Motor neuron (in vitro differentiated cells): ENCODE measurements at regions not wholly inside any gene's neighbourhood (a gene's known extent, or its start where the extent isn't known, plus 50 kb on each side); places are given as distances from the start of the nearest gene placed in this dataset.

ENCODE experiments used
- ATAC-seq, 8 experiments: fragments of 200-7000 bp; cut with Tn5 transposase; replicated peaks in 6 of 8; 2 replicates each; pipeline ENCODE4 v1.8.0; 2021; ENCODE audit warnings: mild to moderate bottlenecking in 8 of 8, moderate library complexity in 8 of 8
- H3K27ac ChIP-seq, 2 donors: fragments of 250-450 bp; sonication (Bioruptor Pico); 2 replicates each; pipeline ENCODE4 v1.9.0; 2021; ENCODE audit warnings: antibody characterized with exemption in 2 of 2, mild to moderate bottlenecking in 2 of 2, moderate library complexity in 1 of 2
- H3K4me1 ChIP-seq, 2 donors: fragments of 250-450 bp; sonication (Bioruptor Pico); replicated peaks in 1 of 2; 2 replicates each; pipeline ENCODE4 v1.6.1; 2021; ENCODE audit warnings: antibody characterized with exemption in 2 of 2, mild to moderate bottlenecking in 2 of 2, moderate library complexity in 1 of 2
- H3K4me3 ChIP-seq, 5 donors: fragments of 250-450 bp; sonication (Bioruptor Pico); 2 replicates each; pipeline ENCODE4 v1.9.0; 2021; ENCODE audit warnings: antibody characterized with exemption in 5 of 5, mild to moderate bottlenecking in 5 of 5, moderate library complexity in 4 of 5
- WGBS, 10 experiments: fragments of 450-650 bp; shearing (Covaris generic); methylation state at CpG; one replicate each; pipeline ENCODE4 v1.0.0; 2022; 5-methylcytosine and 5-hydroxymethylcytosine counted together
- in situ Hi-C, 9 experiments: fragments of 400-800 bp; cut with MboI; loops; one replicate each; pipeline ENCODE4 v1.15.0; 2021; ENCODE audit warnings: low sequenced_read_pairs in 9 of 9, low pct_unique_long_range_greater_than_20kb in 2 of 9; ENCODE audit not compliant: unreplicated experiment in 9 of 9

DNA sequence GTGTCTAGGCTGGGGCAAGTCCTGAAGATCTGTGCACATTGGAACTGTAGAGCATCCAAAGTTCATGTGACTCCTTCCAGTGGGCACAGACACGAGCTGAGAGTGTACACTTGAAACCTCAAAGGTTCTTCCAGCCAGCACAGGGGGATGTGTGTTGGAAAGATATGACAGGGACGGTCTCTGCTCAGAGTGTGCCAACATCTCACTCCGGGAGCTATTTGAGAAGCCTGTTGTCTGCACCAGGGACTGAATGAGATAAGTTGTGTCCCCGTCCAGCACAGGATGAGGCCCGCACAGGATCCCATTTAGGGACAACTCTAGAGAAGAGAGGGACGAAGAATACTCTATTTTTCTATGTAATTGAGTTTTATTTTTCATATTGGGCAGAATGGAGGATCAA is 136.3 kb downstream of the SNAPC1 start:
- ATAC-seq, result no peak
- Histone ChIP-seq H3K27ac (no peak overlapping the region), H3K4me1 (peaks cover 4 to 6% of the 10 kb centered on the region in 2 donors), H3K4me3 (no peak overlapping the region)
- in situ Hi-C loops, result loop anchor here in 4 of 9 experiments (10.0 to 25.0 kb wide), 3 partner anchors 214 to 239 kb away; no protein-coding TSS in a partner anchor
- WGBS, 10 experiments, result 5 to 94% (median 62%) methylated on average over 1 to 6 of the region's 6 CpGs

- Histone ChIP-seq H3K4me3 (no peak overlapping the region), H3K27ac (no peak overlapping the region), H3K4me1 (peaks cover 4 to 6% of the 10 kb centered on the region in 2 donors)
- in situ Hi-C loops, result loop anchor here in 4 of 9 experiments (10.0 to 25.0 kb wide), 3 partner anchors 213 to 238 kb away; no protein-coding TSS in a partner anchor
- WGBS, 10 experiments, result 24 to 80% (median 70%) methylated on average over 1 to 4 of the region's 4 CpGs; no CpG with 5 or more reads in 1 of the 10 experiments
- peak in 3 of 8 experiments; percentile 47 to 55 (median 49) for ATAC-seq
These were observed 137.3 kb downstream of the SNAPC1 start for GRCh38 chr14:61899497-61899896.

DNA sequence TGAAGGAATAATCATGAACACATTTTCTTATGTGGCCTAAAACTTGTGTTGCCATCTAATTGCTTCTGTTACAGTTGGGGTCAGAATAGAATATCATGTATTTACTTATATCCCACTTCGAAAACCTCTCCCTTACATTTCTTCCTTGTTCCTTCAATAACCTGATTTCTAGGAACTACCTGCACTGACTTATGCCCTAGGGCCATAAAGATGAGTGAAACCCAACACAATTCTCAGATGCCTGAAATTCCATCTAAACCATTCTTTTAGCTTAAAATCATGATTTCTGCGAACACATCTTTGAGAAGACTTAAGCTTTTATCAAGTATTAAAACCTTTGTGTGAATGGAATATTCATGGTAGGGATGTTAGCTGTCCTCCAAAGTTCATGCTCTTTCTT is 142.7 kb downstream of the SNAPC1 start:
- no peak for ATAC-seq
- in situ Hi-C loops, result loop anchor here in 1 of 9 experiments (25.0 kb wide), 1 partner anchor 232 kb away; no protein-coding TSS in a partner anchor
- WGBS, 10 experiments, result 33 to 100% (median 63%) methylated on average over 1 to 2 of the region's 2 CpGs; no CpG with 5 or more reads in 1 of the 10 experiments
- Histone ChIP-seq H3K4me1 (no peaks in the 10 kb centered on the region), H3K27ac (no peak overlapping the region), H3K4me3 (no peak overlapping the region)

GRCh38 chr14:61911574-61911973 is 149.4 kb downstream of the SNAPC1 start:
- Histone ChIP-seq H3K27ac (no peak overlapping the region), H3K4me3 (no peak overlapping the region), H3K4me1 (peaks cover 0 to 5% of the 10 kb centered on the region in 2 donors)
- in situ Hi-C loops, result loop anchor here in 1 of 9 experiments (25.0 kb wide), 1 partner anchor 226 kb away; no protein-coding TSS in a partner anchor
- 17 to 92% (median 32%) methylated on average over 1 to 4 of the region's 4 CpGs; no CpG with 5 or more reads in 1 of the 10 experiments for WGBS, 10 experiments
- no peak for ATAC-seq

DNA sequence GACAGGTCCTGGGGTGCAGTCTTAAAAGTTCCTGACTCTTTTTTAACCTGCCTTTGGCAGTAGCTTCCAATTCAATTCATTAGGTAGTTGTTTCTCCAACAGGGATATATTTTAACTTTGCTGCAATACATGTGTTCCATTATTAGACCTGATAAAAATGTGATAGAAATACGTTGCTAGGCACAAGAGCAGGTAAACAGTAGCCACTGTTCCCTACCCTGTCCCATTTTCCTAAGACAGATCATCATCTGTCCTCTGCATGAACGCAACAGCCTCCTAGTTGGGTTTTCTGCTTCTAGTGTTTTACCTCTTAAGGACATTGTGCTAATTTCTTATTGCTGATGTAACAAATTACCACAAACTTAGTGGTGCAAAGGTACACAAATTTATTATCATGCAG is 156.8 kb downstream of the SNAPC1 start:
- no peak for ATAC-seq
- Histone ChIP-seq H3K4me1 (no peaks in the 10 kb centered on the region), H3K27ac (no peak overlapping the region), H3K4me3 (no peak overlapping the region)
- in situ Hi-C loops, result loop anchor here in 1 of 9 experiments (25.0 kb wide), 1 partner anchor 218 kb away; no protein-coding TSS in a partner anchor
- WGBS, 10 experiments, result 0 to 74% (median 50%) methylated on average over 1 to 2 of the region's 2 CpGs; no CpG with 5 or more reads in 3 of the 10 experiments

DNA sequence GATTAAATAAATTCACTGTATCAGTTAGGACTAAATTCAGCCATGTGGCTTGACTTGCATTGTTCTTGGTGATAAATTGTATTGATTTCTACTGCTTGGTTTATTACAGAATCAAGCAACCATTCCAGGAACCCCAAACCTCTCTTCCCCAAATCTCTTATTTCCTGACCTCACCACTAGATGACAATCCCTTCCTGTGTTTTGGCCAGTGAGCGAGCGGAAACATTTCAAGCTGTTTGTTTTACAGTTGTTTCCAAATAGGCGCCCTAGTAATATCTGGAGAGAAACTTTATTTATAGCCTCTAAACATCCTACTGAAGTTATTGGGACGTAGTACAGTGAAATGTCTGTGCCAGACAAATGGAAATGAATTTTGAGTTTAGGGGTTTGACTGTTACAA is 161.1 kb downstream of the SNAPC1 start:
- peaks cover 0 to 21% of the 10 kb centered on the region in 2 donors for H3K4me1 ChIP-seq
- H3K27ac ChIP-seq, result no peak overlapping the region
- H3K4me3 ChIP-seq, result no peak overlapping the region
- no peak for ATAC-seq
- in situ Hi-C loops, result loop anchor here in 1 of 9 experiments (25.0 kb wide), 1 partner anchor 214 kb away; no protein-coding TSS in a partner anchor
- WGBS, 10 experiments, result 0 to 100% (median 54%) methylated on average over 1 to 4 of the region's 4 CpGs; no CpG with 5 or more reads in 1 of the 10 experiments

- peaks cover 0 to 29% of the 10 kb centered on the region in 2 donors for H3K4me1 ChIP-seq
- H3K4me3 ChIP-seq, result no peak overlapping the region
- in situ Hi-C loops, result no loop called here
- ATAC-seq, result peak in 1 of 8 experiments; percentile 22
- WGBS, 10 experiments, result 14 to 100% (median 50%) methylated on average over 1 to 5 of the region's 5 CpGs; no CpG with 5 or more reads in 1 of the 10 experiments
- H3K27ac ChIP-seq, result no peak overlapping the region
These were observed 162.8 kb downstream of the SNAPC1 start for GRCh38 chr14:61925043-61925442.

DNA sequence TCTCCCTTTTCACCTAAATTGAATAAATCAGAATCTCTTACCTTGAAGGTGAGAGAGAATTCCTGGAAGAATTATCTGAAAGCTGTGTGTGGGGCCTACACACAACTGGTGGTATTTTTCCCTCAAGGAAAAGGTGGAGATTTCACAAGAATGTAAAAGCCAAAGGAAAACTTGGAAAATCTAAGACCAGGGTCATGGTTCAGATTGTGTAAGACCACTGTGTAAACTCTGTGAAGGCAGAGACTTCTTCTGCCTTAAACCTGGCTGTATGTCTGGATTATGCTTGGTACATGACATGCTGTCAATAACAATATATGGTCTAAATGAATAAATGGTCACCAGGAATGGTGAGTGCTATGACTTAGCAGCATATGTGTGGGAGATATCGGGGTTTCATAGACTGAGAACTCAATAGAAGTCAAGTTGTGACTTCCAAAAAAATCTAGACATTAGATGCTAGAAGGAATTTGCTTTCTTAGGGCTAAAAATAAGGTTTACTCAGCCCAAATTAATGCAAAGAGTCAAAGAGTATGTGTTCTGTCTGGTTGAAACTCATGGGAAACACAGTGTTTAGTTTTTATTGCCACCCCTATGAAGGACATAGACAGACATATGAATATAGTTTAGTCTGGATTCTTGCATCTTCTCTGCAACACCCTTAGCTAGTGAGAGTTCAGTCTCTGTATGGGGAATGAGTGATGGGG is 163.7 kb downstream of the SNAPC1 start:
- H3K4me3 ChIP-seq, result no peak overlapping the region
- in situ Hi-C loops, result no loop called here
- peak in 2 of 8 experiments; percentile 9 to 11 for ATAC-seq
- H3K27ac ChIP-seq, result no peak overlapping the region
- WGBS, 10 experiments, result 29 to 100% (median 79%) methylated on average over 1 of the region's 1 CpG; no CpG with 5 or more reads in 4 of the 10 experiments
- H3K4me1 ChIP-seq, result peaks cover 0 to 29% of the 10 kb centered on the region in 2 donors

DNA sequence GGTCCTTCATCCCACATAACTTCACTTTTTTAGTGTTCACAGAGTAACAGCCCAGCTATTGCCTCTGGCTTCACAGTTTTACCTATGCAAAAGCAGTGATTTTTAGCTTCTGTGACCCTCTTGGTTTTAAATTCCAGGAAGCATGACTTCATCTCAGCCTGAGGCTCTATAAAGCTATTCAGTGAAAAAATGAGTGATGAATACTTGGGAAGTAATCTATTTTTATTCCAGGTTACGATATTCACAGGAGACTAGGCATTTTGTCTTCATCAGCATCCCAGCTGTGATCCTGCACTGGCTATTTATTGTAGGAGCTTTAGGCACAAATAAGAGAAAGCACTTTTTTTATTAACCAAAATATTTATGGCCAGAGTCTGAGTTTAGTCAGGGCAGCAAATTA is 164.8 kb downstream of the SNAPC1 start:
- H3K4me3 ChIP-seq, result no peak overlapping the region
- ATAC-seq, result peak; percentile 54 to 91 (median 82)
- 0 to 67% (median 22%) methylated on average over 1 of the region's 1 CpG; no CpG with 5 or more reads in 3 of the 10 experiments for WGBS, 10 experiments
- no peak overlapping the region for H3K27ac ChIP-seq
- H3K4me1 ChIP-seq, result peaks cover 0 to 29% of the 10 kb centered on the region in 2 donors
- in situ Hi-C loops, result no loop called here

DNA sequence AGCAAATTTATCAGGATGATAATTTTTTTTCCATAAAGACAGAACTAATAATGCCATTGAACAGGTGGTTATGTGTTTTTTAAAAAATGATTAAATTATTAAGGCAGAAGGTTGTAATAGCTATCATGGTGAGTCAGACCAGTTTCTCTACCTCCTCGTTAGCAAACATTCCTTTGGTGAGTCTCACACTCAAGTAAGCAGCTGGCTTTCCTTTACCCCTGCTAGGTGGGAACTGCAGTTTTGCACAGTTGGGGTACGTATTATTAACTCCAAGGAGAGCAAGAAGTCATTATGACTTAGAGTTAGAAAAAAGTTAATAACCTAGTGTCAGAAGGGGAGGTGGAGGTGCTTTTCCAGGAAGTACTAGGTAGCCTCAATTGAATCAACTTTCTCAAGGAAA is 165.3 kb downstream of the SNAPC1 start:
- Histone ChIP-seq H3K4me1 (peaks cover 0 to 29% of the 10 kb centered on the region in 2 donors), H3K4me3 (no peak overlapping the region), H3K27ac (no peak overlapping the region)
- peak in 7 of 8 experiments; percentile 9 to 66 (median 36) for ATAC-seq
- in situ Hi-C loops, result no loop called here
- 30 to 83% (median 56%) methylated on average over 1 to 2 of the region's 2 CpGs for WGBS, 10 experiments

DNA sequence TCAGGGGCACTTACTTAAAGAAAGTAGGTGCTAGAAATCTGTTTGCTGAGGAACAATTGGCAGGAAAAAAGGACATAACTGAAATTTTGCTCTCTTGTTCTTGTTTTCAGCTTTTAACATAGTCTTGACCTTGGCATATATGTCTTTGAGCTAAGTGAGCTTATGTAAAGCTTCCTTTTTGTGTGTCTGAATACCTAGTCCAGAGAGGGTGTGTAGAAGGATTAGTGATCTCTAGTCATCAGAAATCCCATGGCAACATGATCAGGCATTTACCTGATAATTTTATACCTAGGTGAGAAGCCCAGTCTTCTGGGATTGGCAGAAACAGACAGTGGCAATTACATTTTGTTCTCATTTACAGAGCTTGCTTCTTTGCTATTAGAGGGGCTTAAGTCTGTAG is 166.1 kb downstream of the SNAPC1 start:
- Histone ChIP-seq H3K4me3 (no peak overlapping the region), H3K4me1 (peaks cover 2 to 30% of the 10 kb centered on the region in 2 donors), H3K27ac (no peak overlapping the region)
- in situ Hi-C loops, result no loop called here
- ATAC-seq, result no peak

DNA sequence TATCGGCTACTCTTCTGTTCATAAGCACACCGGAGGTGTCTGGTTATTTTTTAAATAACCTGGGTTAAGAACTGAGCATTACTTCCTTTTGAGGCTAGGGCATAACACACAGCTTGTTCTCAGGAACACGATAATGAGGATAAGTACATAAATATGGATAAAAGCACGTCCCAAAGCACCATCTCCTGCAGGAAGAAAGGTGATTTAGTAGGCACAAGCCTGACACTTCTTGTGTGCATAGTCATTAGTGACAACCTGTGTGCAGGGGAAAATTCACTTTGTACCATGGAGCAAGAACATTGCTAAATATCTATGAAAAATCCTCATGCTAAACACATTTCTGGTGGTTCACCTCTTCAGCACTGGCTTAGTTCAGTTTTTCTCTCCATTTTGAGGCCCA is 166.5 kb downstream of the SNAPC1 start:
- peaks cover 5 to 31% of the 10 kb centered on the region in 2 donors for H3K4me1 ChIP-seq
- peak in 1 of 8 experiments; percentile 51 for ATAC-seq
- no peak overlapping the region for H3K27ac ChIP-seq
- in situ Hi-C loops, result no loop called here
- WGBS, 10 experiments, result 50 to 100% (median 65%) methylated on average over 1 to 4 of the region's 4 CpGs; no CpG with 5 or more reads in 1 of the 10 experiments
- H3K4me3 ChIP-seq, result no peak overlapping the region

DNA sequence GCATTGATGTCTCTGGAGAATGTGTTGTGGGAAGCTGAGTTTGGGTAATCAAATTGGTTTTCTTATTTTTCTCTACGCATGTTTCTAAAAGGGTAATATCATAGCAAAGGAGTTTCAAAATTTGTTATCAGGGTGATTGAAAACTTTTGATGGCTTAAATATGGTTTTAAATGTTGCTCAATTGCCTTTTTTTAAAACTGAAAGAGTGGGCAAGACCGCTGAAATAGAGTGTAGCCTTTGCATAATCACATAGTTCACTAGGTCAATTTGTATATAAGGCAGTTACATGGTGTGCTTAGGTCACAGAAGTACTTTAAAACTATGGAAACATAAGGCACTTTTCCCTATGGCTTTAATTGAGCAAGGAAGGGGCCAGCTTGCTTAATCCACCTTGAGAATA is 167.4 kb downstream of the SNAPC1 start:
- in situ Hi-C loops, result no loop called here
- Histone ChIP-seq H3K4me1 (peaks cover 5 to 31% of the 10 kb centered on the region in 2 donors), H3K4me3 (no peak overlapping the region), H3K27ac (no peak overlapping the region)
- ATAC-seq, result no peak
- WGBS, 10 experiments, result 0 to 63% (median 45%) methylated on average over 1 to 2 of the region's 2 CpGs; no CpG with 5 or more reads in 1 of the 10 experiments
